ENCODE measurements at regions not wholly inside any gene's neighbourhood (a gene's known extent, or its start where the extent isn't known, plus 50 kb on each side); places are given as distances from the start of the nearest gene placed in this dataset.

DNA sequence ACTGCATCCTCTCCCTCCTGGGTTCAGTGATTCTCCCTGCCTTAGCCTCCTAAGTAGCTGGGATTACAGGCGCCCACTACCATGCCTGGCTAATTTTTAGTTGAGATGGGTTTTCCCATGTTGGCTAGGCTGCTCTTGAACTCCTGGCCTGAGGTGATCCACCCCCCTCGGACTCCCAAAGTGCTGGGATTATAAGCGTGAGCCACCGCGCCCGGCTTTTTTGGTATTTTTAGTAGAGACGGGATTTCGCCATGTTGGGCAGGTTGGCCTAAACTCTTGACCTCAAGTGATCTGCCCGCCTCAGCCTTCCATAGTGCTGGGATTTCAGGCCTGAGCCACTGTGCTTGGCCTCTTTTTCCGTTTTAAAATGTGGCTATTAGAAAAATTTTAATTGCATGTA, 343.8 kb upstream of the RBFOX1 start:
- DNase-seq, result no peak

DNA sequence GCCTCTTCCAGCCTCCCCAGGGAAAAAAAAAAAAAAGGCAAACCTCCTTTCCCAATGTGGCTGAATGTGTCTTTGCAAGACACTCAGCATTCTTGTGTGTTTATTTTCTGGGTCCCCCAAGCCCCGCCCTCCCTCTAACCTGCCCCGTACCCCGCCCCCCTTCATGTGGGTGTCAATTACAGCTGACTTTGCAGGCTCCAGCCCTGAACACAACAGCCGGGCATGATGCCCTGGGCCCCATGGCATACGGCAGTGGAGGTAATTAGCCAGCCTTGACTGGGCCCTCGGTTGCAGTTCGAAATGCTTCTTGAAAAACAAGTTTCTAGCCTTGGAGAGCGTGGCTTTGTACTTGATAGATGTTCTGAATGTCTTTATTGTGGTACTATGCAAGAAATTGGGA, 354.7 kb upstream of the RBFOX1 start:
- no peak for DNase-seq

DNA sequence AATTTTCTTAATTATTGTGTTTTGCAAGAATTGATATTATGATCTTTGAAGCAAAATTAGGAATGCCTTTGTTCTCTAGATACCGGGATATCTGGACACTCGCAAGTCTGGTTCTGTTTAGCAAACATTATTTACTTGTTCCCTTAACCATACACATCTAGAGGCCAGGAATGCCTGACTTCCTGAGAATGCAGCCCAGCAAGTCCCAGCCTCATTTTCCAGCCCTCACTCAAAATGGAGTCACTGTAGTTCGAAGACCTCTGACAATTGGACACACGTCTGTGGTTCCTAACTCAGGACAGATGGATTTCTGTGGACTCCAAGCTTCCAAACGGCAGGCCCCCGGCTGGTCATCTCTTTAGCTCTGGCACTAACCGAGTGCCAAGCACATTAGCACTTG, 355.4 kb upstream of the RBFOX1 start:
- DNase-seq, result no peak

DNA sequence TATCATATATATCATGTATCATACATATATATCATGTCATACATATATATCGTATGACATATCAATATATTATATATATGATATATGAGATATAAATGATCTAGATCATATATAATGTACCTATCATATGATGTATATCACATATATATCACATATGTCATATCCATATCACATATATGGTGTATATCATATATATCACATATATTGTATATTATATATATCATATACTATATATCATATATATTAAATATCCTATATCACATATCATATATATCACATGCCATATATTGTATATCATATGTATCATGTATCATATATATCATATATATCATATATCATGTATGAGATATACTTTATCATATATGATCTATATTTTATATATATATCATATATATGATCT, 355.9 kb upstream of the RBFOX1 start:
- no peak for DNase-seq

DNA sequence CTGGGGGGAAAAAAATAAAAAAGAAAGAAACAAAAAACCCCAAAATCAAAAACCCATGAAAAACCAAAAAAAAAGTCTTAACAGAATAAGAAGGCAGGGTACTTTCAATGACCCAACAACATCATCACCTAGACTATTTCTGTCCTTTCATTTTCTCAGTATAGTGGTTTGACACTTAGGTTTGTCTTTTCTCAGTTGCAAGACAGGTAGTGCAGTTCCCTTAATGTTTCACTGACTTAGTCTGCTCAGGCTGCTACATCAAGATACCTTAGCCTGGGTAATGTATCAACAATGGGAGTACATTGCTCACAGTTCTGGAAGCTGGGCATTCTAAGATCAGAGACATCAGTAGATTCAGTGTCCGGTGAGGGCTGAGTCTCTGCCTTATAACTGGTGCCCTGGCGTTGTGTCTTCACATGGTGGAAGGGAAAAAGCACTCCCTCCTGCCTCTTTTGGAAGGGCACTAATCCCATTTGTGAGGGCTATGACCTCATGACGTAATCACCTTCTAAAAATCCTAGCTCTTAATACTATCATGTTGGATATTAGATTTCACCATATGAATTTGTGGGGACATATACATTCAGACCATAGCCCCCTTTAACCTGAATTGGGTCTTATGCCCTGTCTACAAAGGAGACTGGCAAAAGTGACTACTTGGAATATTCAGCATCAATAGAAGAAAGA, 362.3 kb upstream of the RBFOX1 start:
- no peak for DNase-seq

DNA sequence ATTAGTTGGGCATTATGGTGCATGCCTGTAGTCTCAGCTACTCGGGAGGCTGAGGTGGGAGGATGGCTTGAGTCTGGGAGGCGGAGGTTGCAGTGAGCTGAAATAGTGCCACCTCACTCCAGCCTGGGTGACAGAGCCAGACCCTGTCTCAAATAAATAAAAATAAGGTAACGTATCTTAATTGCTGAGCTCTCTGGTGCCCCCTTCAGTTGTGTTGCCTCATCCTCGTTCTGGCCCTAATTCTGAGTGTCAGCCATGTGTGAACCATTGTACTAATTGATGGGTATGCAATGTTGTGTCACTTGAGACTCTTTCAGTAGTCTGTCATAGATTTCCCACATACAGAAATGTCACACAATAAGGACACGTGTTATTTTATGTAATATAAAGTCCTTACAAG, 363.1 kb upstream of the RBFOX1 start:
- DNase-seq, result no peak

DNA sequence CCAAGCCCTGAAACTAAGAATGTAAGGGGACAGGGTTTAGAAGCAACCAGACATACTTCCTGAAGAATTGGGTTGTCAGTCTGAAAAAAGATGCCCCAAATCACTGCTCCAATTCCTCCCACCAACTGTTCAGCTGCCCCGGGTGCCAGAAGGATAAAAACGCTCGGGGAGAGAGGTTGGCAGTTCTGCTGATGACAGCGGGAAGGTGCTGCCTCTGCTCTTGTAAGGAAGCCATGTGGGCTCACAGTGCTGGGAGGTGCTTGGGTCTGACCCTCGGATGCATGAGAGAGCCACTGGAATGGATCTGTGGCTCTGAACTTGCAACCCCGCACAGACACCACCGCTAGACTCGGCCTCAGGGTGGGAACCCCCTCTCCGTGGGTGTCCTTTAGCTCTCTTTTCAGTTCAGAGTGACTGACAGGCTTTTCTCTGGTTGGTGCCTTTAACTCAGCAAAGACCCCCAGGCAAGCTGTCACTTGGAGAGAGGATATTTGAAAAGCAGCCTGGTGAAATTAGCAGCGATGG, 364.8 kb upstream of the RBFOX1 start:
- DNase-seq, result no peak

DNA sequence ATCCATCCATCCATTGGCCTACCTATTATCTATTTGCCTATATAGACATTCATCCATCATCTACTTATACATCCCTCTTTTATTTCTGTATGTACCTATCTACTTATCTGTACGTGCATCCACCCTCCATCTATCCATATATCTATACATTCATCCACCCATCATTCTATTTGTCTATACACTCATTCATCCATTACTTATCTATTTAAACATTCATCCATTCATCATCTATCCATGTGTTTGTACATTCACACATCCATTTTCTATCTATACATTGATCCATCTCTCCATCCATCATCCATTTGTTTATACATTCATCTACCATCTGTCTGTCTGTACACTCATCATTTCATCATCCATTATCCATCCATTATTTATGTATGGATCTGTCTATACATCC, 365.7 kb upstream of the RBFOX1 start:
- no peak for DNase-seq

DNA sequence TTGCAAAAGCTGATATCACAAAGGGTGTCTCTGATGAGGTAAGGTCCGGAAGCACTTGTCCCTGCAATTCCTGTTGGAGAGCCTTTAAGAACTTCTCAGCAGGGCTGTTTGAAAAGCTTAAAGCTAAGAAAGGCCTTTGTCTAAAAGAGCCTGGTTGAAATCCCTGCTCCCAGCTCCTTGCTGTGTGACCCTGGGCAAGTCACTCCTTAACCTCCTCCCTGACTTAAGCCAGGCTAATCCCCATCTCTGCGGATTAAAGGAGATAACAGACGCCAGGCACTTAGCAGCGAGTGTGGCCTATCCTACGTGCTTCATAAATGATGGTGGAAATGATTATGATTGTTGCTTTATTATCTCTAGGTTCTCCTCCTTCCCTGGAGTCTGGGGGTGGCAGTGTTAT, 368.0 kb upstream of the RBFOX1 start:
- no peak for DNase-seq

DNA sequence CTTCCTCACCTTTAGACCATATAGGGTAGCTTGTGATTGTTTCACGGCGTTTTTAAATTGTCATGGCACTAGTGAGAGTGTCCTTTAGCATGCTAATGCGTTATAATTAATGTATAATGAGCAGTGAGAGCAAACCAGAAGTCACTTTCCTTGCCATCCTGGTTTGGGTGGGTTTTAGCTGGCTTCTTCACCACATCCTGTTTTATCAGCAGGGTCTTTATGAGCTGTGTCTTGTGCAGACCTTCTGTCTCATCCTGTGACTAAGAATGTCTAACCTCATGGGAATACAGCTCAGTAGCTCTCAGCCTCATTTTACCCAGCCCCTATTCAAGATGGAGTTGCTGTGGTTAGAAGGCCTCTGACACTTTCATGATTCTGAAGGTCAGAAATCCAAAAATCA, 370.9 kb upstream of the RBFOX1 start:
- DNase-seq, result no peak

DNA sequence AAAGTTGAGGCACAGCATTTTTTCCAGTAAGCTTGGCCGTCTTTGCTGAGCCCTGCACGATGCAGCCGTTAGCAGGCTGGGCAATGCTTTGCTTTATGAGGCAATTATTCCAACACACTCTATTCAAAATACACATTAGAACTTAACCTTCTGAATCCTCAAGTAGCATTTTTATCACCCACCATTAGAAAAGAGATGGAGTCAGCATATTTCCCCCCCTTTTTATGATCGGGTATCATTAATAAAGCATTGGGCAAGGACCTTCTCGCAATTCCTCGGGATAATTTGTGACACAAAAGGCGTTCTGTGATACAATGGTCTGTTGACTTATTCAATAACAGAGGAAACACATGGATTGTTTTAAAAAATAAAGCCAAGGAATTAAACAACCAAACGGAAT, 374.5 kb upstream of the RBFOX1 start:
- no peak for DNase-seq

DNA sequence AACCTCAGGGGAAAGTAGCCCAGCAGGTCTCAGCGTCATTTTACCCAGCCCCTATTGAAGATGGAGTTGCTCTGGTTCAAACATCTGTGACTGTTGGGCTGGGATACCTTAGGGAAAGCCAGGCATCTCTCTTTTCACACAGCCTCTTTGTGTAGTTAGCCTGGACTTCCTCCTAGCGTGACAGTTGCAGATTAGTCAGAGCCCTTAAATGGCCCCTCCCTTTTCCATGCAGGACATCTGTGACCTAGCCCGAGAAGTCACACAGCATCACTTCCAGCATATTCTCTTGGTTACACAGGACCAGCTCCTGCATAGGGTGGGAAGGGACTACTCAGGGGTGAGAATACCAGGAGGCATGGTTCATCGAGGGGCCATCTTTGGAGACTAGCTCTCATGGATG, 375.0 kb upstream of the RBFOX1 start:
- no peak for DNase-seq

DNA sequence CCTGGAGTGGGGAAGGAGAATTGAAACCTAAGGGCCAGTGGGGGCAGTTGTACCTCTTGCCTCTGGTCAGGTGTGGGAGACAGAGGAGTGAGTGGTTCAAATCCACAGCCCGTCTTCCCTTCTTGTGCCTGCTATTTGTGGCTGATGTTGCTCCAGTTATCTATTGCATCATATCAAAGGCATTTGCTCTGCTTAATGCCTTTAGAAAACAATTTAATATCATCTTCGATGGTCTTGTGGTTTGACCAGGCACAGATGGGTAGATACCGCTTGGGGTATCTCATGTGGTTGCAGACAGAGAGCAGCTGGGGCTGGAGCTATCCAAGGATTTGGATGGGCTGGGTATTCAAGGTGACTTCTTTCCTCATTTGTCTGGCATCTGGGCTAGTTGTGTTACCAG, 376.1 kb upstream of the RBFOX1 start:
- DNase-seq, result no peak

DNA sequence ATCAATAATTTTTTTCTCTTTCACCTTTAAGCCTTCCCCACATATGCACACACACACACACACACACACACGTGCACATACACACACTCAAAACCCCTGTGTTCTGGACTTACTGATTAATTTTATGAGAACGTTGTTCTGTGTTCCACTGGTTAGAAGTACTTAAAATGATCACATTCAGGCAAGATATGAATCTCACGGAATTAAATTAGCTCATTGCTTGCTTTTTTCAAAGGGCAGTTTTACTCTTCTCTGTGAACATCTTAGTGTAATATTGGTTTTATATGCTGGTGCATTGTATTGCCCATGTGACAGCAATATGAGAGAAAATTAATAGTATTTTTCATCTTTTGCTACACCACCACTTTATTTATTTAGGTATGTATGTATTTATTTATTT, 377.3 kb upstream of the RBFOX1 start:
- DNase-seq, result no peak

DNA sequence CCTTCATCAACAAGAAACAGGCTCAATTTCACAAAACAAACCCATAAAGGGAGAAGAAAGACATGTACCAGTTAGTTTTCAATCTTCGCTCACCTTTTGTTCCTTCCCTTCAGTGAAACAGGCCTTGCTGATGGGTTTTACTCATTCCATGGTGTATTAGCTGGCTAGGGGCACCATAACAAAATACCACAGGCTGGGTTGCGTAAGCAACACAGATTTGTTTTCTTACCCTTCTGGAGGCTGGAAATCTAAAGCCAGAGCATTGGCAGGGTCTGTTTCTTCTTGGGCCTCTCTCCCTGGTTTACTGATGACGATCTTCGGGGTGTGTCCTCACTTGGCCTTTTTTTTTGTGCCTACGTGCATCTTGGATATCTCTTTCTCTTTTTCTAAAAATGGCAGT, 383.4 kb upstream of the RBFOX1 start:
- no peak for DNase-seq

DNA sequence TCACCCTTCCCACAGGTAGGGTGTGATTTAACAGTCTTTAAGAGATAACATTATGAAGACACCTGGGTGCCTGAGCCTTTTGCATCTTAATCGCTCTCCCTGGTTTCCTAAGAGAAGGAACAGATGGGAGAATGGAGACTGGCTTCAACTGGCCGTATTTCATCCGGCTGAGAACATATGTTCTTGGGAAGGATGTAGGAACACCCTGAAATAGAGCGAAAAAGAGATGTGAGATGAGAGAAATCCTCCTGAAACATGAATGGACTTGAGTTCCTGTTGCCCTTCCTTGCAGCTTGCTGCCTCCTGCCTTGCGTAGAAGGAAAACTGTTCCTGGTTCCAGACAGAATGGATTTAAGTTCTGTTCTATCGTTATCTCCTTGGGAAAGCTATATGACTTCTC, 385.4 kb upstream of the RBFOX1 start:
- no peak for DNase-seq

DNA sequence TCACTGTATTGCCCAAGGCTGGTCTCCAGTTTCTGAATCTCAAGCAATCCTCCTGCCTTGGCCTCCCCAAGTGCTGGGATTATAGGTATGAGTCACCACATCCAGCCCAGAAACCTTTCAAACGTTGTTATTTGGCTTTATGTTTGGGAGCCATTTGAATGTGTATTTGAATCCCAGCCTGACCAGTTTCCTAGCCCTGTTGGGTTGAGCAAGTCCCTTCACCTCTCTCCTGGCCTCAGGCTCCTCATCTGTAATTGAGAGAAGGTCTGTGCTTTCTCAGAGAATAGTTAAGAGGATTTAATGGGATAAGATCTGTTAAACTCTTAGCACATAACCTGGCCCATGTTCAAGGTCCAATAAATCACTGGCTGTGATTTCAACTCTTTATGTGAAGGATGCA, 385.8 kb upstream of the RBFOX1 start:
- DNase-seq, result no peak

DNA sequence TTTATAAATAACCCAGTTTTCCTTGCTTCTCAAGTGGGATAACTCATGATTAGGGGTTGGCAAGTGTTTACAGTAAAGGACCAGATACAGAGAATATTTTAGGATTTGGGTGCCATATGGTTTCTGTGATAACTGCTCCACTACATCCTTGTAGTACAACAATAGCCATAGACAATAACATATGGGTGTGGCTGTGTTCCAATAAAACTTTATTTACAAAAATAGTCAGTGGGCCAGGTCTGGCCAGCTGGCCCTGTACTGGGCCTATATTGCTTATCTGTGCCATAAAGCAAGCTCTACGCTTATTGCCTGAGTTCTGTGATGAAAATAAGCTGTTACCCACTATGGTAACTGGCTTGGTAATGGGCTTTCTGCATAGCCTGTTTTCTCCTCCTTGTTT, 386.5 kb upstream of the RBFOX1 start:
- no peak for DNase-seq

DNA sequence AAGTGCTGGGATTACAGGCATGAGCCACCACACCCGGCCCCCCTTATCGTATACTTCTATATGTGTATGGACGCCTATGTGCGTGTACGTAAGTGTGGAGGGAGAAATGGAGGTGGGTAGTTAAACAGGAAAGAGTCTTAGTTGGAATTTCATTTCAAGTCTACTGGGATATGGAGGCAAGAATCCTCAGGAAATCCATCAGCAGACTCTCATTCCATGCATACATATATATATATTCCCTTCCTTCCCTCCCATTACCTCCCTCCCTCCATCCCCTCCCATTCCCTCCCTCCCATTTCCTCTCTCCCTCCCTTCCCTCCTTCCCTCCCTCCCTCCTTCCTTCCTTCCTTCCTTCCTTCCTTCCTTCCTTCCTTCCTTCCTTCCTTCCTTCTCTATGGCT, 391.7 kb upstream of the RBFOX1 start:
- no peak for DNase-seq

DNA sequence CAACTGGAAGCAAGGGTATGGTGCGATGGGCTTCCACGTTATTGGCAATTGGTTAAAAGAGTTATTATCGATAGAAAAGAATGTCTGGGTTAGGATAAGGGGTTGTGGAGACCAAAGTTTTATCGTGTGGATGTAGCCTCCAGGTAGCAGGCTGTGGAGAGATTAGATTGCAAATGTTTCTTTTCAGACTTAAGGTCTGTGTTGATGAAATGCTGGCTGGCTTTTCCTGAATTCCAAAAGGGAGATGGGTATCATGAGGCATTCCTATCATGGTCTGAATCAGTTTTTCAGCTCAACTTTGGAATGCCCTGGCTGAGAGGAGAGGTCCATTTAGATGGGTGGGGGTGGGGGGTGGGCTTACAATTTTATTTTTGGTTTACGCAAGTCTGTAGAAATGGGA, 395.0 kb upstream of the RBFOX1 start:
- DNase-seq, result no peak

DNA sequence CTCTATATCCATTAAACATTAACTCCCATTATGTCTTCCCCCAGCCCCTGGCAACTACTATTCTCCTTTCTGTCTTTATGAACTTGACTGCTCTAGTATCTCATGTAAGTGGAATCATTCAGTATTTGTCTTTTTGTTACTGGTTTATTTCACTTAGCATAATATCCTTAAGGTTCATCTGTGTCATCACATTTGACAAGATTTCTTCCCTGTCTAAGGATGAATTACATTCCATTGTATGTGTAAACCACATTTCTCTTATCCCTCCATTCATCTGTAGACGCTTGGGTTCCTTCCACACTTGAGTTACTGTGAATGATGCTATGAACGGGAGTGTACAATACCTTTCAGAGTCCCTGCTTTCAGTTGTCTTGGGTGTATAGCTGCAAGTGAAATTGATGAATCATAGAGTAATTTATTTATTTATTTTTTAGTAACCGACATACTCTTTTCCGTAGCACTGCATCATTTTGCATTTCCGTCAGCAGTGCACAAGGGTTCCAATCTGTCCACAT, 399.7 kb upstream of the RBFOX1 start:
- no peak for DNase-seq

DNA sequence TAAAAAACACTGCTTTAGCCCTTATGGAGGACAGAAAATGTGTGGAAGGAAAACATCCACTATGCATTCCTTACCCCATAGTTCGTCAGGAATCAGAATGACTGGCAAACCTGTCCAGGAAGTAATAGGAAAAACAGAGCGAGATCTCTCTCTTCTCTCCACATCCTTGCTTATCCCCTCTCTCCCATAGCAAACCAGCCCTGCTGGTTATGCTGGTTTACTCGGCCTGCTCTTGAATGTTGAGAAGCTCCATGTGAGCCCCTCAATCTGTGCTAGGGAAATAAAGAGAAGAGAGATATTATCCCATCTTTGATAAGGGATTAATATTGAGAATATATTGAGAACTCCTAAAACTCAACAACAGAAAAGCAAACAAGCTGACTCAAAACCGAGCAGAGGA, 402.8 kb upstream of the RBFOX1 start:
- no peak for DNase-seq

DNA sequence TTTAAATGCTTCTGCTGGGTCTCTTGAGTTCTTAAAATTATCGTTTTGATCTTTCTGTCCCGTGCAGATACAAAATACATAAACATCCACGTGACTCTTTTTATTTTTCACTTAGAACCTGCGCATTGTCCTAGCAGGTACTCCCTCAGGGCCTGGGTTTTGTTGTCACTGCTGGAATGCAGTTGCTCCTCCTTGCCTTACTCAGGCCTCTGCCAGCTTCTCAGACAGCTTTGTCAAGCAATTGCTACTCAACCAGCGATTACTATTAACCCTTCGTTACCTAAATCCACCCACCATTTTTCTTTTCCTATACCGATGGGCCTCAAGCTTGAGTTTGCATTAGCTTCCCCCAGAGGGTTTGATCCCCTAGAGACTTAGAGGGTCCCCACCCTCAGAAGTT, 405.9 kb upstream of the RBFOX1 start:
- DNase-seq, result no peak

DNA sequence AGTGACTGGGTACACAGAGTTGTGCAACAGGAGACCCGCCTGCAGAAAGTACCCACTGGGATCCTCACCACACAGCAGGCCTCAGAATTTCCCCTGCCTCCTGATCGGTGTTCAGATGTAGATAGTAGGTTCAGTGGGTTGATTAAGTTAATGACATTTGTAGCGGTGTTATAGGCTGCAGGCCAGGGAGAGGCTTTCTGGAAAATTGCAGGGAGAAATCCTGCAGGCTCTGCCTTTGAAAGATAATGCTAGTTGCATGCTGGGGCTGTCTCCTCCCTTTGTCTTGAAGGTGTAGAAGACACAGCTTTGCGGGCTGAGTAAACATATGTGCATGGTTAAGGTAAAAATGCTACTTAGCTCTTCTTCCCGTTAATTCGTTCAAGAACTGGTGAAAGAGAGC, 406.3 kb upstream of the RBFOX1 start:
- no peak for DNase-seq

DNA sequence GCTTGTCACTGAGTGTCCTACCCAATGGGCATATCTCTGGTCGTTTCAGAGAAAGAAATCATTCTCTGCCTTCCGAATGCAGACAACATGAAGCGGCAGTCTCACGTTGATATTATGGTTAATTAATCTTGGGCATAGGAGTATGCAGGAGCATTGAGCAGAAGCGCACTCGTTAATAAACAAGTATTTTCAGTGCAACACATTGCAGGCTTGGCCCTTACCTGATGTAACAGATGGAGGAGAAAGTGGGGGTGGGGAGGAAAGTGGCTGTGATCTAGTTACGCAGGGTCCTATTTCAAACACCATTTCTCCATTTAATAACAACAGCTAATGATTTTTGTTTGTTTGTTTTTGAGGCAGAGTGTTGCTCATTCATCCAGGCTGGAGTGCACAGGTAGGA, 414.0 kb upstream of the RBFOX1 start:
- DNase-seq, result no peak

Measured in effector CD4-positive, alpha-beta T cell (primary cell).